ENCODE measurements at regions not wholly inside any gene's neighbourhood (a gene's known extent, or its start where the extent isn't known, plus 50 kb on each side); places are given as distances from the start of the nearest gene placed in this dataset.

DNA sequence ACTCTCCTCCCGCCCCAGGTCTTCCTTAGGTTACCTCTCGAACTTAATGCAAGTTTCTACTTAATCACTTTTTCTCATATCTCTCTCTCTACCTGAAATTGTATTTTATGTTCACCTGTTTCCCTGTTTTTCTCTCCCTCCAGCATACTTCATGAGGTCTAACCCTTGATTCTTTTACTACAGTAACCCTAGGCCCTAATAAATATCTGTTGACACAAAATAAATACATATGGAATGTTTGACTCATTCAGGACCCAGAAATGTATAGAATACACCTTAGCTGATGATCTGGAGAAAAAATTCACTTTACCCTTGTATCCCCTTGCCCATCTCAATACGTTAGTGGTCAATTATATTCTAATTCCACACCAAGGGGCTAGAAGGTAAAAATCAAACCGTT is 250.9 kb upstream of the PTGER4 start:
- TF ChIP-seq, protein P1, sequence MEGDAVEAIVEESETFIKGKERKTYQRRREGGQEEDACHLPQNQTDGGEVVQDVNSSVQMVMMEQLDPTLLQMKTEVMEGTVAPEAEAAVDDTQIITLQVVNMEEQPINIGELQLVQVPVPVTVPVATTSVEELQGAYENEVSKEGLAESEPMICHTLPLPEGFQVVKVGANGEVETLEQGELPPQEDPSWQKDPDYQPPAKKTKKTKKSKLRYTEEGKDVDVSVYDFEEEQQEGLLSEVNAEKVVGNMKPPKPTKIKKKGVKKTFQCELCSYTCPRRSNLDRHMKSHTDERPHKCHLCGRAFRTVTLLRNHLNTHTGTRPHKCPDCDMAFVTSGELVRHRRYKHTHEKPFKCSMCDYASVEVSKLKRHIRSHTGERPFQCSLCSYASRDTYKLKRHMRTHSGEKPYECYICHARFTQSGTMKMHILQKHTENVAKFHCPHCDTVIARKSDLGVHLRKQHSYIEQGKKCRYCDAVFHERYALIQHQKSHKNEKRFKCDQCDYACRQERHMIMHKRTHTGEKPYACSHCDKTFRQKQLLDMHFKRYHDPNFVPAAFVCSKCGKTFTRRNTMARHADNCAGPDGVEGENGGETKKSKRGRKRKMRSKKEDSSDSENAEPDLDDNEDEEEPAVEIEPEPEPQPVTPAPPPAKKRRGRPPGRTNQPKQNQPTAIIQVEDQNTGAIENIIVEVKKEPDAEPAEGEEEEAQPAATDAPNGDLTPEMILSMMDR (IDR thresholded peaks at IDR 0.05; ENCODE audit: low read length), result no peak
- no peak for TF ChIP-seq EZH2 (optimal IDR thresholded peaks at IDR 0.05; ENCODE audit: low read depth, low read length)

Data from MM.1S (cell line).